ENCODE measurements at regions not wholly inside any gene's neighbourhood (a gene's known extent, or its start where the extent isn't known, plus 50 kb on each side); places are given as distances from the start of the nearest gene placed in this dataset.

DNA sequence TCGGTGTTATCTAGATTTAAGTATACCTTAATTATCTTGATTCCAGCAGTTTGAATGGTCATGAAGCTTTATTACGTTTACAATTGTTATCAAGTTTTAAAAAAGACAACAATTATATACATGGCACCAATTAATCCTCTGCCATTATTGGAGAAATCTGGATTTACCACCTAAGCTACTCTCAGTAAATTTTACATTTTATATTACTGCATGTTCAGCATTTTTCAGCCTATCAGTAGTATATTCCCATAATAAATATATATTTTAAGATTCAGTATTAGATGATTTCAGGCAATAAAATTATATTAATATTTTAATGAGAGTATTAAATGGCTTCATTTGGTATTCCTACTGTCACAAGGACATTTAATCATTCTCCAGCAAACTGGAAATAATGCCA is 264.5 kb upstream of the PRDM9 start:
- no peak overlapping the region for H3K27ac ChIP-seq
- TF ChIP-seq, protein P1, sequence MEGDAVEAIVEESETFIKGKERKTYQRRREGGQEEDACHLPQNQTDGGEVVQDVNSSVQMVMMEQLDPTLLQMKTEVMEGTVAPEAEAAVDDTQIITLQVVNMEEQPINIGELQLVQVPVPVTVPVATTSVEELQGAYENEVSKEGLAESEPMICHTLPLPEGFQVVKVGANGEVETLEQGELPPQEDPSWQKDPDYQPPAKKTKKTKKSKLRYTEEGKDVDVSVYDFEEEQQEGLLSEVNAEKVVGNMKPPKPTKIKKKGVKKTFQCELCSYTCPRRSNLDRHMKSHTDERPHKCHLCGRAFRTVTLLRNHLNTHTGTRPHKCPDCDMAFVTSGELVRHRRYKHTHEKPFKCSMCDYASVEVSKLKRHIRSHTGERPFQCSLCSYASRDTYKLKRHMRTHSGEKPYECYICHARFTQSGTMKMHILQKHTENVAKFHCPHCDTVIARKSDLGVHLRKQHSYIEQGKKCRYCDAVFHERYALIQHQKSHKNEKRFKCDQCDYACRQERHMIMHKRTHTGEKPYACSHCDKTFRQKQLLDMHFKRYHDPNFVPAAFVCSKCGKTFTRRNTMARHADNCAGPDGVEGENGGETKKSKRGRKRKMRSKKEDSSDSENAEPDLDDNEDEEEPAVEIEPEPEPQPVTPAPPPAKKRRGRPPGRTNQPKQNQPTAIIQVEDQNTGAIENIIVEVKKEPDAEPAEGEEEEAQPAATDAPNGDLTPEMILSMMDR (IDR thresholded peaks at IDR 0.05): no peak
- TF ChIP-seq POLR2A (IDR thresholded peaks at IDR 0.05): no peak
- TF ChIP-seq POLR2AphosphoS5 (IDR thresholded peaks at IDR 0.05): no peak
- H3K9me3 ChIP-seq: no peaks in the 10 kb centered on the region
- no peaks in the 10 kb centered on the region for H3K27me3 ChIP-seq
- no peak for DNase-seq (ENCODE audit: low spot score in 2 of 2)
- intact Hi-C loops (cut with DNase I; ENCODE audit: low total_unique reads): no loop called here
- no peaks in the 10 kb centered on the region for H3K4me1 ChIP-seq
- no peak overlapping the region for H3K4me3 ChIP-seq
- no peaks in the 10 kb centered on the region for H3K36me3 ChIP-seq

DNA sequence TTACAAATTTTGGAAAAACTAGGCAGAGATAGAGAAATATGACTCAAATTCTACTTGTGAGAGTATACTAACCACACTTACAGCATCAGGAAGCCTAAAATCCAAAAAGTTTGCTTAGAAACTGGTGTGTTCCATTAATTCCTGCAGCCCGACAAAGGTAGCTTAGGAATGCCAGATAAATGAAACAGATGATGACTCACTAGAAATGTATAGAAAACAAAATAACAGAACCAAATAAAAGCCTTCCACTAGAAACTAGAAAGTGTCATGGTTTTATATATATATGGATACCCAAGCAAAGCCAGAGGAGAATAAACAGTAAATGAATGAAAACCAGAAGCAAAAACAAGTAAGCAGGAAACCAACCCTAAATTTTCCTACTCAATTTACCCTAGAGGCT is 272.2 kb upstream of the PRDM9 start:
- DNase-seq (ENCODE audit: low spot score in 2 of 2): no peak
- H3K4me1 ChIP-seq: no peaks in the 10 kb centered on the region

DNA sequence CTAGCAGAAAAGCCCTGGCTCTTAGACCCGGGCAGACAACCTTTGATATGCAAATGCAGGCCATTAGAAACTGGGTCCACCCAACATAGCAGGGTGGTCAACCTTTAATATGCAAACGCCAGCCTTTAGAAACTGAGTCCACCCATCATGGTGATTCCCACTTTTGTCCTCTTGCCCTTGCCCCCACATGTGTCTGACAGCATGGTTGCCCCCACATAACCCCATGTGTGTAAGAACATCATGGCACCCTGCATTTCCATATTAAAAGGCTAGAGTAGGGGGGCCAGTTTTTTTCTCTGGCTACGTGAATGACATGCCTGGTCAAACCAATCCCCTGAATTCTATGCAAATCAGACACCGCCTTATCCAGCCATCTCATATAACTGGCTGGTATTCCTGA is 273.2 kb upstream of the PRDM9 start:
- DNase-seq (ENCODE audit: low spot score in 2 of 2): no peak
- TF ChIP-seq, protein P1 (IDR thresholded peaks at IDR 0.05): no peak
- no peak for TF ChIP-seq POLR2AphosphoS5 (IDR thresholded peaks at IDR 0.05)
- no peak for TF ChIP-seq POLR2A (IDR thresholded peaks at IDR 0.05)
- H3K27me3 ChIP-seq: no peaks in the 10 kb centered on the region
- H3K27ac ChIP-seq: no peak overlapping the region
- H3K36me3 ChIP-seq: no peaks in the 10 kb centered on the region
- no peak overlapping the region for H3K4me3 ChIP-seq
- H3K9me3 ChIP-seq: no peaks in the 10 kb centered on the region
- intact Hi-C loops (cut with DNase I; ENCODE audit: low total_unique reads): no loop called here
- H3K4me1 ChIP-seq: no peaks in the 10 kb centered on the region

More for the DNA sequence above, 272.2 kb upstream of the PRDM9 start:
- Histone ChIP-seq H3K27ac (no peak overlapping the region), H3K4me3 (no peak overlapping the region), H3K27me3 (no peaks in the 10 kb centered on the region), H3K36me3 (no peaks in the 10 kb centered on the region), H3K9me3 (no peaks in the 10 kb centered on the region)
- intact Hi-C loops (cut with DNase I; ENCODE audit: low total_unique reads): no loop called here
- TF ChIP-seq POLR2AphosphoS5 (IDR thresholded peaks at IDR 0.05): no peak
- TF ChIP-seq, protein P1 (IDR thresholded peaks at IDR 0.05): no peak
- no peak for TF ChIP-seq POLR2A (IDR thresholded peaks at IDR 0.05)

DNA sequence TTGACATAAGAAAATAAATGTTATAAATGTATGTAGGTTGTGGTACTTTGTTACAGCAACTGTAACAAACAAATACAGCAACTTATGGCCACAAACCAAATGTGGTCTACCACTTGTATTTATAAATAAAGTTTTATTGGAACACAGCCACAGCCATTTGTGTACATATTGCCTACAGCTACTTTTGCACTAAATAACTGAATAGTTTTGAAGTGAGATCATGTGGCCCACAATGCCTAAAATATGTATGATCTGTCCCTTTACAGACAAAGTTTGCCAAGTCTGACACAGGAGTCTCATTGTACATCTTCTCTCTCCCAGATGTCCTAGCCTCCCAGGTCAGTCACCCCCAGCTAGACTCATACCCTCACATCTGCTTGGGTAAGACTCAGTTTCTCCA is 283.6 kb upstream of the PRDM9 start:
- Histone ChIP-seq H3K36me3 (no peaks in the 10 kb centered on the region), H3K9me3 (no peaks in the 10 kb centered on the region), H3K4me3 (no peak overlapping the region), H3K27me3 (no peaks in the 10 kb centered on the region), H3K27ac (no peak overlapping the region), H3K4me1 (no peaks in the 10 kb centered on the region)
- DNase-seq (ENCODE audit: low spot score in 2 of 2): no peak
- TF ChIP-seq POLR2A (IDR thresholded peaks at IDR 0.05): no peak
- intact Hi-C loops (cut with DNase I; ENCODE audit: low total_unique reads): no loop called here

DNA sequence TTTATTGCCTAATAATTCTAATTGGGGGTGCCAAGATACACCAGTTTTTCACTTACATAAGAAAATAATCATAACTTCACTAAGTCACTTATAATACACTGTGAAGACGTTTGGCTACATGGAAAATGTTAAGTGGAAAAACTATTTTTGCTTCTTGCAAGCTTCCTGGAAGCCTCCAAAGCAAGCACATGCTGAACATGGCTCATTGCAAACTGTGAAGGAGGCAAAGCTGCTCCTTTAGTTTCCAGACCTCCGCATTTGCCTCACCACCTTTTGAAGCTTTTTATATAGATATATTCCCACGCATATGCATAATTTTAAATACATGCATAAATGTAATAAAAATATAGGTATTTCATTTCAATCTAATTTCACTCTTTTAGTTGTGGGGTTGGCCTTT is 285.6 kb upstream of the PRDM9 start:
- Histone ChIP-seq H3K4me1 (no peaks in the 10 kb centered on the region), H3K9me3 (no peaks in the 10 kb centered on the region), H3K27ac (no peak overlapping the region), H3K36me3 (no peaks in the 10 kb centered on the region), H3K4me3 (no peak overlapping the region), H3K27me3 (no peaks in the 10 kb centered on the region)
- TF ChIP-seq POLR2AphosphoS5 (IDR thresholded peaks at IDR 0.05): no peak
- no peak for DNase-seq (ENCODE audit: low spot score in 2 of 2)
- intact Hi-C loops (cut with DNase I; ENCODE audit: low total_unique reads): no loop called here

DNA sequence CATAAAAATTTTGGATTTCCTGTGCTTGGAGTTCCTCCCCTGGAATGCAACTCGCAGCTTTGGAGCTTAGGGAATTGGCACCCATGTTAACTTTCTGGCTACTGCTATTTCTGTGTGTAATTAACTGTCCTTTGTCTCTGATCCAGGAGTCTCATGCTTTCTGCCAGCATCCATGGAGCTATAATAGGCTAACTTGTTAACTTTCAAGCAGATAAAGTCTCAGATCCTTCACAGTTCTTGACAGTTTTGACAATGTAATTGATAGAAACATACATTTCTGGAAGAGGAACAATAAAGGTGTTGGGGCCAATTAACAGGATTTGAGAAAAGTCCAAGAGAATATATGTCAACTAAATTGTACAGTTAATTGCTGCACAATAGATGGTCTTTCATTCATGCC is 290.2 kb upstream of the PRDM9 start:
- DNase-seq (ENCODE audit: low spot score in 2 of 2): no peak
- Histone ChIP-seq H3K4me1 (no peaks in the 10 kb centered on the region), H3K27me3 (no peaks in the 10 kb centered on the region), H3K27ac (no peak overlapping the region), H3K36me3 (no peaks in the 10 kb centered on the region), H3K4me3 (no peak overlapping the region), H3K9me3 (no peaks in the 10 kb centered on the region)
- no peak for TF ChIP-seq POLR2AphosphoS5 (IDR thresholded peaks at IDR 0.05)
- TF ChIP-seq, protein P1 (IDR thresholded peaks at IDR 0.05): no peak
- TF ChIP-seq POLR2A (IDR thresholded peaks at IDR 0.05): no peak
- intact Hi-C loops (cut with DNase I; ENCODE audit: low total_unique reads): no loop called here
